ENCODE measurements at regions not wholly inside any gene's neighbourhood (a gene's known extent, or its start where the extent isn't known, plus 50 kb on each side); places are given as distances from the start of the nearest gene placed in this dataset.

DNA sequence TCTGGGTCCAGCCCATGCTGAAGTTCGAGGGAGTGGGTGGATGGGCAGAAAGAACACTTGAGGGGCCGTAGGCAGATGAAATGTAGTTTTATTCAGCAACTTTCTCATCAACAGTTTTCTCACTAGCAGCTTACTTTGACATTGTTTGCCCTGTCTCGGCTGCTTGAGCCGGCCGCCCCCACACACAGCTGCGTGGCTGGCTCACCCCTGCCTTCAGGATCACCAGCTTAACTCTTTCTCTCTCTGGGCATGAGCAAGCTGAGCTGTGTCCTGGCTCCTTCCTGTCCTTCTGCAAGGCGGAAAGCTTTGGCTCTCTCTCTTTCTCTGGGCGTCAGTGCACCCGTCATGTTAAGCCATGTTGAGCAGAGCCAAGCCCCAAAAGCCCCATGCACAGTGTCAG is 104.4 kb upstream of the GNG12 start:
- Histone ChIP-seq H3K4me3 (replicated peaks in 1 of 2; ENCODE audit: low read depth in 1 of 2, low read length in 2 of 2) (no peak overlapping the region), H3K36me3 (ENCODE audit: control insufficient read depth in 1 of 2, insufficient read depth in 2 of 2, low read length in 2 of 2) (no peaks in the 10 kb centered on the region), H3K9me2 (ENCODE audit: insufficient read depth) (no peaks in the 10 kb centered on the region), H3K4me2 (ENCODE audit: low read length) (no peak overlapping the region), H3K9ac (ENCODE audit: low read length) (no peak overlapping the region), H4K20me1 (ENCODE audit: insufficient read depth) (no peaks in the 10 kb centered on the region), H3K27me3 (ENCODE audit: insufficient read depth, low read length) (no peaks in the 10 kb centered on the region), H3K27ac (ENCODE audit: low read depth, low read length) (no peak overlapping the region), H3K79me2 (ENCODE audit: insufficient read depth, low read length) (no peaks in the 10 kb centered on the region), H2AFZ (ENCODE audit: low read depth, low read length, poor library complexity, severe bottlenecking) (no peak overlapping the region), H3K9me3 (ENCODE audit: control insufficient read depth in 1 of 2, insufficient read depth in 1 of 2, low read depth in 1 of 2, low read length in 2 of 2) (no peaks in the 10 kb centered on the region), H3K4me1 (ENCODE audit: control insufficient read depth in 1 of 2, insufficient read depth in 2 of 2, low read length in 2 of 2) (no peaks in the 10 kb centered on the region)
- BruUV-seq (replicated peaks) = no TSS peak
- ChIA-PET POLR2A (no interaction called here), RAD21 (ENCODE audit: low non-redundant PET in 1 of 2, low total read pairs in 2 of 2, uncharacterized antibody in 2 of 2, unreplicated experiment in 2 of 2) (no interaction called here), CTCF (no interaction called here)
- TF ChIP-seq POLR2AphosphoS5 (IDR thresholded peaks at IDR 0.05; ENCODE audit: low read depth, low read length) = no peak
- TF ChIP-seq ELF1 (IDR thresholded peaks at IDR 0.05; ENCODE audit: borderline replicate concordance, low read depth) = no peak
- no peak for TF ChIP-seq FOSL1 (IDR thresholded peaks at IDR 0.05; ENCODE audit: low read depth)
- TF ChIP-seq, protein P1, sequence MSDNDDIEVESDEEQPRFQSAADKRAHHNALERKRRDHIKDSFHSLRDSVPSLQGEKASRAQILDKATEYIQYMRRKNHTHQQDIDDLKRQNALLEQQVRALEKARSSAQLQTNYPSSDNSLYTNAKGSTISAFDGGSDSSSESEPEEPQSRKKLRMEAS (IDR thresholded peaks at IDR 0.05) = no peak
- TF ChIP-seq EGR1 (IDR thresholded peaks at IDR 0.05; ENCODE audit: low read depth) = no peak
- no peak for TF ChIP-seq SP1 (IDR thresholded peaks at IDR 0.05; ENCODE audit: low read depth)
- TF ChIP-seq ZFX (IDR thresholded peaks at IDR 0.05) = no peak
- no peak for TF ChIP-seq CEBPB (IDR thresholded peaks at IDR 0.05; ENCODE audit: low read depth)
- TF ChIP-seq POLR2A (IDR thresholded peaks at IDR 0.05; ENCODE audit: borderline replicate concordance, extremely low read depth, insufficient read depth, insufficient read length) = no peak
- TF ChIP-seq, protein P2, sequence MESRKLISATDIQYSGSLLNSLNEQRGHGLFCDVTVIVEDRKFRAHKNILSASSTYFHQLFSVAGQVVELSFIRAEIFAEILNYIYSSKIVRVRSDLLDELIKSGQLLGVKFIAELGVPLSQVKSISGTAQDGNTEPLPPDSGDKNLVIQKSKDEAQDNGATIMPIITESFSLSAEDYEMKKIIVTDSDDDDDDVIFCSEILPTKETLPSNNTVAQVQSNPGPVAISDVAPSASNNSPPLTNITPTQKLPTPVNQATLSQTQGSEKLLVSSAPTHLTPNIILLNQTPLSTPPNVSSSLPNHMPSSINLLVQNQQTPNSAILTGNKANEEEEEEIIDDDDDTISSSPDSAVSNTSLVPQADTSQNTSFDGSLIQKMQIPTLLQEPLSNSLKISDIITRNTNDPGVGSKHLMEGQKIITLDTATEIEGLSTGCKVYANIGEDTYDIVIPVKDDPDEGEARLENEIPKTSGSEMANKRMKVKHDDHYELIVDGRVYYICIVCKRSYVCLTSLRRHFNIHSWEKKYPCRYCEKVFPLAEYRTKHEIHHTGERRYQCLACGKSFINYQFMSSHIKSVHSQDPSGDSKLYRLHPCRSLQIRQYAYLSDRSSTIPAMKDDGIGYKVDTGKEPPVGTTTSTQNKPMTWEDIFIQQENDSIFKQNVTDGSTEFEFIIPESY (IDR thresholded peaks at IDR 0.05; ENCODE audit: extremely low read depth, insufficient replicate concordance, low read length) = no peak
- no peak for TF ChIP-seq RAD21 (IDR thresholded peaks at IDR 0.05; ENCODE audit: low read depth)
- TF ChIP-seq, protein P3, sequence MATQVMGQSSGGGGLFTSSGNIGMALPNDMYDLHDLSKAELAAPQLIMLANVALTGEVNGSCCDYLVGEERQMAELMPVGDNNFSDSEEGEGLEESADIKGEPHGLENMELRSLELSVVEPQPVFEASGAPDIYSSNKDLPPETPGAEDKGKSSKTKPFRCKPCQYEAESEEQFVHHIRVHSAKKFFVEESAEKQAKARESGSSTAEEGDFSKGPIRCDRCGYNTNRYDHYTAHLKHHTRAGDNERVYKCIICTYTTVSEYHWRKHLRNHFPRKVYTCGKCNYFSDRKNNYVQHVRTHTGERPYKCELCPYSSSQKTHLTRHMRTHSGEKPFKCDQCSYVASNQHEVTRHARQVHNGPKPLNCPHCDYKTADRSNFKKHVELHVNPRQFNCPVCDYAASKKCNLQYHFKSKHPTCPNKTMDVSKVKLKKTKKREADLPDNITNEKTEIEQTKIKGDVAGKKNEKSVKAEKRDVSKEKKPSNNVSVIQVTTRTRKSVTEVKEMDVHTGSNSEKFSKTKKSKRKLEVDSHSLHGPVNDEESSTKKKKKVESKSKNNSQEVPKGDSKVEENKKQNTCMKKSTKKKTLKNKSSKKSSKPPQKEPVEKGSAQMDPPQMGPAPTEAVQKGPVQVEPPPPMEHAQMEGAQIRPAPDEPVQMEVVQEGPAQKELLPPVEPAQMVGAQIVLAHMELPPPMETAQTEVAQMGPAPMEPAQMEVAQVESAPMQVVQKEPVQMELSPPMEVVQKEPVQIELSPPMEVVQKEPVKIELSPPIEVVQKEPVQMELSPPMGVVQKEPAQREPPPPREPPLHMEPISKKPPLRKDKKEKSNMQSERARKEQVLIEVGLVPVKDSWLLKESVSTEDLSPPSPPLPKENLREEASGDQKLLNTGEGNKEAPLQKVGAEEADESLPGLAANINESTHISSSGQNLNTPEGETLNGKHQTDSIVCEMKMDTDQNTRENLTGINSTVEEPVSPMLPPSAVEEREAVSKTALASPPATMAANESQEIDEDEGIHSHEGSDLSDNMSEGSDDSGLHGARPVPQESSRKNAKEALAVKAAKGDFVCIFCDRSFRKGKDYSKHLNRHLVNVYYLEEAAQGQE (IDR thresholded peaks at IDR 0.05; ENCODE audit: low read depth) = no peak
- no peak for TF ChIP-seq ZNF274 (IDR thresholded peaks at IDR 0.05; ENCODE audit: low read depth, low read length)
- TF ChIP-seq, protein P4, sequence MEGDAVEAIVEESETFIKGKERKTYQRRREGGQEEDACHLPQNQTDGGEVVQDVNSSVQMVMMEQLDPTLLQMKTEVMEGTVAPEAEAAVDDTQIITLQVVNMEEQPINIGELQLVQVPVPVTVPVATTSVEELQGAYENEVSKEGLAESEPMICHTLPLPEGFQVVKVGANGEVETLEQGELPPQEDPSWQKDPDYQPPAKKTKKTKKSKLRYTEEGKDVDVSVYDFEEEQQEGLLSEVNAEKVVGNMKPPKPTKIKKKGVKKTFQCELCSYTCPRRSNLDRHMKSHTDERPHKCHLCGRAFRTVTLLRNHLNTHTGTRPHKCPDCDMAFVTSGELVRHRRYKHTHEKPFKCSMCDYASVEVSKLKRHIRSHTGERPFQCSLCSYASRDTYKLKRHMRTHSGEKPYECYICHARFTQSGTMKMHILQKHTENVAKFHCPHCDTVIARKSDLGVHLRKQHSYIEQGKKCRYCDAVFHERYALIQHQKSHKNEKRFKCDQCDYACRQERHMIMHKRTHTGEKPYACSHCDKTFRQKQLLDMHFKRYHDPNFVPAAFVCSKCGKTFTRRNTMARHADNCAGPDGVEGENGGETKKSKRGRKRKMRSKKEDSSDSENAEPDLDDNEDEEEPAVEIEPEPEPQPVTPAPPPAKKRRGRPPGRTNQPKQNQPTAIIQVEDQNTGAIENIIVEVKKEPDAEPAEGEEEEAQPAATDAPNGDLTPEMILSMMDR (IDR thresholded peaks at IDR 0.05 in 2 of 3, conservative IDR thresholded peaks at IDR 0.05 in 1 of 3; ENCODE audit: borderline replicate concordance in 1 of 3, insufficient read depth in 1 of 3, low read depth in 2 of 3, low read length in 2 of 3) = no peak
- TF ChIP-seq EZH2 (IDR thresholded peaks at IDR 0.05) = no peak
- TF ChIP-seq SRF (IDR thresholded peaks at IDR 0.05; ENCODE audit: low read depth) = no peak
- no peak for TF ChIP-seq CBX3 (IDR thresholded peaks at IDR 0.05; ENCODE audit: low read depth)
- no peak for TF ChIP-seq YY1 (IDR thresholded peaks at IDR 0.05; ENCODE audit: extremely low read depth, insufficient replicate concordance, low read depth, low read length)
- TF ChIP-seq SIN3A (IDR thresholded peaks at IDR 0.05; ENCODE audit: low read depth) = no peak
- no peak for TF ChIP-seq EZH2phosphoT487 (IDR thresholded peaks at IDR 0.05; ENCODE audit: borderline replicate concordance)
- intact Hi-C loops (cut with micrococcal nuclease) = no loop called here
- DNase-seq (ENCODE audit: low read depth, low spot score) = no peak
- no peak for ATAC-seq
